Keratinocyte (primary cell): ENCODE measurements at regions not wholly inside any gene's neighbourhood (a gene's known extent, or its start where the extent isn't known, plus 50 kb on each side); places are given as distances from the start of the nearest gene placed in this dataset.
A peak's percentile ranks its signal among the peaks of the same experiment; 100 is the strongest.
"Not testable (repeated sequence)": the region's sequence is repeated elsewhere in the genome, so short reads cannot be mapped to it uniquely, and the experiment has no call there.

Experiments
- EZH2 ChIP-seq: IDR thresholded peaks from one replicate; pipeline ENCODE4 v1.6.1; 2012; ENCODE audit warnings: inconsistent platforms, mild to moderate bottlenecking, low read length, moderate library complexity
- TF ChIP-seq, protein P1 (sequence below), 3 experiments: IDR thresholded peaks in 1 of 3; conservative IDR thresholded peaks in 1 of 3; optimal IDR thresholded peaks in 1 of 3; 2 replicates in 2 of 3; 3 replicates in 1 of 3; pipeline versions ENCODE3 to v1.5.1; 2011; ENCODE audit warnings: low read length in 3 of 3, mild to moderate bottlenecking in 3 of 3, moderate library complexity in 2 of 3, control low read depth in 1 of 3, inconsistent platforms in 1 of 3; ENCODE audit not compliant: insufficient read depth in 2 of 3; ENCODE audit errors: extremely low read depth in 1 of 3

GRCh38 chr12:10879-11812, 55.4 kb upstream of the IQSEC3 start:
- TF ChIP-seq, protein P1, sequence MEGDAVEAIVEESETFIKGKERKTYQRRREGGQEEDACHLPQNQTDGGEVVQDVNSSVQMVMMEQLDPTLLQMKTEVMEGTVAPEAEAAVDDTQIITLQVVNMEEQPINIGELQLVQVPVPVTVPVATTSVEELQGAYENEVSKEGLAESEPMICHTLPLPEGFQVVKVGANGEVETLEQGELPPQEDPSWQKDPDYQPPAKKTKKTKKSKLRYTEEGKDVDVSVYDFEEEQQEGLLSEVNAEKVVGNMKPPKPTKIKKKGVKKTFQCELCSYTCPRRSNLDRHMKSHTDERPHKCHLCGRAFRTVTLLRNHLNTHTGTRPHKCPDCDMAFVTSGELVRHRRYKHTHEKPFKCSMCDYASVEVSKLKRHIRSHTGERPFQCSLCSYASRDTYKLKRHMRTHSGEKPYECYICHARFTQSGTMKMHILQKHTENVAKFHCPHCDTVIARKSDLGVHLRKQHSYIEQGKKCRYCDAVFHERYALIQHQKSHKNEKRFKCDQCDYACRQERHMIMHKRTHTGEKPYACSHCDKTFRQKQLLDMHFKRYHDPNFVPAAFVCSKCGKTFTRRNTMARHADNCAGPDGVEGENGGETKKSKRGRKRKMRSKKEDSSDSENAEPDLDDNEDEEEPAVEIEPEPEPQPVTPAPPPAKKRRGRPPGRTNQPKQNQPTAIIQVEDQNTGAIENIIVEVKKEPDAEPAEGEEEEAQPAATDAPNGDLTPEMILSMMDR (optimal IDR thresholded peaks at IDR 0.05 in 1 of 3, IDR thresholded peaks at IDR 0.05 in 1 of 3, conservative IDR thresholded peaks at IDR 0.05 in 1 of 3; ENCODE audit: extremely low read depth in 1 of 3, insufficient read depth in 2 of 3, low read length in 3 of 3) = peak in 1 of 3 experiments; percentile 18
- not testable (repeated sequence) for TF ChIP-seq EZH2
